Epithelial cell of esophagus (primary cell): ENCODE measurements at regions not wholly inside any gene's neighbourhood (a gene's known extent, or its start where the extent isn't known, plus 50 kb on each side); places are given as distances from the start of the nearest gene placed in this dataset.
A peak's percentile ranks its signal among the peaks of the same experiment; 100 is the strongest.

Source experiments
- DNase-seq: peaks from one replicate; pipeline ENCODE4 v3.0.0; 2010; ENCODE audit warnings: low read depth
- H3K4me3 ChIP-seq: 2 replicates; pipeline ENCODE4 v1.5.1; 2011; ENCODE audit warnings: mild to moderate bottlenecking, low read length, control low read depth
- CTCF ChIP-seq: IDR thresholded peaks from 2 replicates; pipeline ENCODE4 v1.5.1; 2011; ENCODE audit warnings: low read depth, mild to moderate bottlenecking, low read length, control low read depth, inconsistent platforms; ENCODE audit not compliant: insufficient read depth; ENCODE audit errors: missing control alignments

GRCh38 chr6:3991941-3992340, 87.0 kb downstream of the FAM217A start:
- no peak for TF ChIP-seq CTCF
- DNase-seq, result no peak
- no peak overlapping the region for H3K4me3 ChIP-seq

GRCh38 chr6:3996349-3996748, 82.6 kb downstream of the FAM217A start:
- no peak for TF ChIP-seq CTCF
- no peak for DNase-seq

GRCh38 chr6:3997177-3997770, 81.7 kb downstream of the FAM217A start:
- no peak for TF ChIP-seq CTCF
- H3K4me3 ChIP-seq, result no peak overlapping the region
- DNase-seq, result no peak

More at GRCh38 chr6:3996349-3996748, 82.6 kb downstream of the FAM217A start:
- H3K4me3 ChIP-seq, result no peak overlapping the region

- TF ChIP-seq CTCF, result no peak
- H3K4me3 ChIP-seq, result no peak overlapping the region
- DNase-seq, result peak; percentile 55
Observed at GRCh38 chr6:3999800-4000661, 78.9 kb downstream of the FAM217A start.

GRCh38 chr6:4004249-4004648, 74.7 kb downstream of the FAM217A start:
- TF ChIP-seq CTCF, result no peak
- no peak overlapping the region for H3K4me3 ChIP-seq
- no peak for DNase-seq

GRCh38 chr6:4008324-4009047, 70.5 kb downstream of the FAM217A start:
- no peak overlapping the region for H3K4me3 ChIP-seq
- TF ChIP-seq CTCF, result peak; percentile 60
- peak; percentile 86 for DNase-seq
